ENCODE measurements at regions not wholly inside any gene's neighbourhood (a gene's known extent, or its start where the extent isn't known, plus 50 kb on each side); places are given as distances from the start of the nearest gene placed in this dataset.
"Not testable (repeated sequence)": the region's sequence is repeated elsewhere in the genome, so short reads cannot be mapped to it uniquely, and the experiment has no call there.

- no peak for FAIRE-seq
These were observed 54.4 kb upstream of the BMP4 start for GRCh38 chr14:54010981-54011380.

- FAIRE-seq = no peak
These were observed 66.4 kb upstream of the BMP4 start for GRCh38 chr14:54023027-54023426.

DNA sequence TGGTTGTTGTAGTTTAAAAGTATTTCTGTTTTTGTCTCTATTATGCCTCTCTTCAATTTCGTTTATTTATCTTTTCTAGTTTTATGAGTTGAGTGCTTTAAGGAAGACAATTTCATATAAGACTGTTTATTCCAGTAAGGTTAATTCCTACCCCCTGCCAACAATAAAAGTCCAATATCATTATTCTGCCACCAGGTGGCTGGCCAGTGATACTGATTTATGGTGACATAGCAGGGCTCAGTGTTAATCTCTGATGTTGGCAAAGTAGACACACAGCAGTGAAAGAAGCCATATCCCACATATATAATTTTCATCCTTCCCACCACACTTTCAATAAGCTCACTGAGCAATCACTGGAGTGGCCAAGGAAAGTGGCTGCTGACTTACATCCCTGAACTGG, 69.0 kb upstream of the BMP4 start:
- no peak for FAIRE-seq

GRCh38 chr14:54026671-54027070, 70.0 kb upstream of the BMP4 start:
- no peak for FAIRE-seq

DNA sequence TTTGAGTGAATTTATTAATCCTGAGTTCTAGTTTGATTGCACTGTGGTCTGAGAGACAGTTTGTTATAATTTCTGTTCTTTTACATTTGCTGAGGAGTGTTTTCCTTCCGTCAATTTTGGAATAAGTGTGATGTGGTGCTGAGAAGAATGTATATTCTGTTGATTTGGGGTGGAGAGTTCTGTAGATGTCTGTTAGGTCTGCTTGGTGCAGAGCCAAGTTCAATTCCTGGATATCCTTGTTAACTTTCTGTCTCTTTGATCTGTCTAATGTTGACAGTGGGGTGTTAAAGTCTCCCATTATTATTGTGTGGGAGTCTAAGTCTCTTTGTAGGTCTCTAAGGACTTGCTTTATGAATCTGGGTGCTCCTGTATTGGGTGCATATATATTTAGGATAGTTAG, 74.4 kb upstream of the BMP4 start:
- not testable (repeated sequence) for FAIRE-seq

- not testable (repeated sequence) for FAIRE-seq
These were observed 76.7 kb upstream of the BMP4 start for GRCh38 chr14:54033285-54033684.

DNA sequence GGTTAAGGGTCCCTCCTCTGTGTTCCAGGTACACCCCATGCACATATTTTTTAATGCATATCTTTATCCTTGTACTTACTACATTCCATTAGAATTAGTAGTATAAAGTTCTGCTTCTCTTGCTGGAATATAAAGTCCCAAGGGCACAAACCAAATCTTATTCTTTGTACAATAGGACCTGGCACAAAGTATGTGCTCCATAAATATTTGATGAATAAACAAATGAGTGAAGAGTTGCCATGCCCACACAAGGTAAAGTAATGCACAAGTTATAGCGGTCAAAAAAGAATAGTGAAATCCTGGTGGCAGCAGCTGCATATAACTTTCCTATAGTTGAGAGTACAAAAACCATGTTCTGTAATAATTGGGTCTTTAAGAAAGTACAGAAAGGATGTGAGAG, 82.1 kb upstream of the BMP4 start:
- FAIRE-seq = no peak

DNA sequence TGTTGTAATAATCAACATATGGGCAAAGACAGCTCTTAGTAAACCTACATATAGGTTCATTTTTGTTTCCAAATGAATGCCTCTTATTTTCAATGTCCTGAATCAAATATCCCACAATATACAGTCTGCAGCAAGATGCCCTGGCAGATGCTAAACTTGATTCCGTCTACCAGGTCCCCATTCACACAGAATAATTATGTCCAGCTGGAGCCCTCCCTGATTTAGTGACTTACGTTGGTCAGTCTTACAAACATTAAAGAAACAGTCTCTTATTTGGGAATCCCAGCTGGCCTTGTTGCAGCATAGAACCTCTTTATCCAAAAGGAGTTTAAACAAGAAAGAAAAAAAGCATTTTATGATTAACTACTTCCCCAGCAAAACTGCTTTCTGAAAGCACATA, 82.7 kb upstream of the BMP4 start:
- no peak for FAIRE-seq

GRCh38 chr14:54040846-54041245, 84.2 kb upstream of the BMP4 start:
- no peak for FAIRE-seq

GRCh38 chr14:54046250-54046649, 89.6 kb upstream of the BMP4 start:
- no peak for FAIRE-seq

DNA sequence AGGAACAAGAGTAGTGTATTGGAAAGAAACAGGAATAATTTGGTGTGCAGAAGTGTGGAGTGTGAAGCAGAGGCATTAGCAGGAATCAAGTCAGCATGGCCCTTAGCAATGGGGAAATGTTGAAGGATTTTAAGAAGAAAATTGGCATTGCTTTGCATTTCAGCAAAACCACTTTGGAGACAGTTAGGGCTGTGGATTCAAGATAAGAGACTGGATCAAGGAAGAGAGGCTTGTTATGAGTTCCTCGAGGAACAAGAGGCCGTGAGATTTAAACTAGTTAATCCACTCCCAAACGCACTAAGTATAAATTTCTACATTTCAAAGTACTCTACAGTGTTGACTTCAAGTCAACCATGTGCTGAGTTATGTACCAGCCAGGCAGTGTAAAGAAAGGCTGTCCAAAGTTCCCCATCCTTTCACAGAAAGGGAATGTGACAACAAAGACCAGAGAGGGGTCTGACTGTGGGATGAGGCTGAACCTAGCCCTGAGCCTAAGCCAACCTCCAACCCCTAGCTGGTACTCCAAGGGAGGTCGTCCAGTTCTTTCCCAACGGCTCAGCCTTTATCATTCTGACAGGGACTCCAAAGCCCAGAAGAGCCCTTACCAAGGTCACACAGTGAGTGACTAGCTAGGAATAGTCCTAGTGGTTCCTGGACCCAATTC, 91.2 kb upstream of the BMP4 start:
- FAIRE-seq = no peak

- no peak for FAIRE-seq
These were observed 91.7 kb upstream of the BMP4 start for GRCh38 chr14:54048311-54048710.

DNA sequence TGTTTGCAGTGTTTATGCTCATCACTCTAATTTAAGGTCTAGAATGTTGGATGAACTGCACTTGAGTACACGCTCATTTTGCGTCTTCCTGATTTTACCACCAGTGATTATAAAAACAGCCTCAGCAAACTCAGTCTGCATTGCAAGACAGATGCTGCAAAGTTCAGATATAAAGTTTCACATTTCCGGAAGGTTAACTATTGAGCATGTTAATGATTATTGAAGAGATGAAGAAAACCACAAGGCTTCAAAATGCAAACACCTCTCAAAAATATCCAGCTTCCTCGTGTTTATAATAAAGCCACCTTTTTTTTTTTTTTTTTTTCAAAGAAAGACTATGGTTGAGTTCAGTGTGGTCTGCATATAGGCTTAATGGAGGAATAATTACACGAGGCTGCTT, 92.1 kb upstream of the BMP4 start:
- FAIRE-seq = no peak

- no peak for FAIRE-seq
These were observed 94.1 kb upstream of the BMP4 start for GRCh38 chr14:54050759-54051158.

GRCh38 chr14:54052696-54053385, 96.2 kb upstream of the BMP4 start:
- FAIRE-seq = no peak

DNA sequence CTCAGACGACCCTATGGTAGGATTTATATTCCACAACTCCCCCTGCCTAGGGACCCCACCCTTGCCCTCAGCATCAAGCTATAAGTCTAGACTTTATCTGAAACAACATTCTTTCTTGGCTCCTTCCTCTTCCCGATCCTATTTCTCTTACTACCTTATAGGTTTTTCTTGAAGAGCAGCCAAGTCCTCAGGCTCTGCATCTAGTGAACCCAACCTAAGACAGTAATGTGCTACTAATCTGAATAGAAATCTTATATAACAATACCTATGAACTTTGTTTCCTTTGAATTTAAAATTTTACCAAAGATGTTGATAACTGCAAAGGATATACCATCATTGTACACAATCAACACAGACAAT, 96.7 kb upstream of the BMP4 start:
- FAIRE-seq = no peak

DNA sequence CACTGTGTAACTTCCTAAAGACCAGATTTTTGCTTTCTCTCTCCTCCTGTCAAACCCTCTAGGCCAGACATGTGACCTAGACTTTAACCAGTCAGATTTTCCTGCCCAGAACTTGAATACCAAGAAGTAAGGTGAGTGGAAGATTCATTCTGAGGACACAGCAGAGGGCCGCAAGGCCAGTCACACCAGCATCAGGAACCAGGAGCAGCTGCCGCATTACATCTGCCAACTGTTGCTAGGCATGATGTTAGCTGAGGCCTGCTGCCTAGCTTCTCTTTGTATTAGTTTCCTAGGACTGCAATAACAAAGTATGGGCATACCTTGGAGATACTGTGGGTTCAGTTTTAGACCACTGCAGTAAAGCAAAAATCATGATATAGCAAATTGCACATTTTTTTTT, 101.9 kb upstream of the BMP4 start:
- FAIRE-seq = no peak

DNA sequence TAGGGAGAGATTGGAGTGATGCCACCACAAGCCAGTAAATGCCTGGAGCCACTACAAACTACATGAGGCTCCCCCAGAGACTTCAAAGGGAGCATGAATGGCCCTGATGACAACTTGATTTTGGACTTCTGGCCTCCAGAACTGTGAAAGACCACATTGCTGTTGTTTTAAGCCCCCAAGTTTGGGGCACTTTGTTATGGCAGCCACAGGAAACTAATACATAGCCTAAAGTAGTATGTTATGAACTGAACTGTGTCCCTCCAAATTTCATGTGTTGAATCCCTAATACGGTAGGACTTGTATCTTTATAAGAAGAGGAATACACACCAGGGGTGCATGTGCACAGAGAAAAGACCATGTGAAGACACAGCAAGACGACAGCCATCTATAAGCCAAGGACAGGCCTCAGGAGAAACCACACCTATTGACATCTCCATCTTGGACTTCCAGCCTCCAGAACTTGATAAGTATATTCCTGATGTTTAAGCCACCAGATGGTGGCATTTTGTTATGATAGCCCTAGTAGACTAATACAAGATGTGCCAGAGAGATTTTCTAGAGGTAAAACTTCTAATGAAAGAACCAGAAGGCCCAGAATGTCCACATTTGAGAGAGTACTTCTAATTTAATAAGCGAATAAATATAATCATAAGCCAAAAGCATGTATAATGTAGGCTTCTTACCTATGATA, 127.1 kb upstream of the BMP4 start:
- no peak for FAIRE-seq

- no peak for FAIRE-seq
These were observed 128.7 kb upstream of the BMP4 start for GRCh38 chr14:54085232-54085761.

DNA sequence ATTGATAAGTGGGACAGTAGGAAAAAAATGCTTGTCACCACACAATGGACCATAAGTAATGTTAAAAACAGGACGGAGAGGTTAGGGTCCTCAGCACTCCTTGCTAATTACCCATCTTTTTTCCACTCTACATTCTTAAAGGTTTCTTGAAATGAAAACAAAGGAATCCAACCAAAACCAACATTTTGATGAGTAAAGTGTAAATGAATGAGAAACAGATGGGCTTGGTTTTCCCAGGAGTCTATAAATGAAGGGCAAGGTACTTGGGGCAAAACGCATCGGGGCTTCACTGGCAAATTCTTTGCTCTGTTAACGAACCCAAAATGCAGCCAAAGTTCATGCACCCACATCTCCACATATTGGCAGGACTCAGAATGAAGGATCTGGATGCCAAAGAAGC, 129.2 kb upstream of the BMP4 start:
- no peak for FAIRE-seq

- FAIRE-seq = no peak
These were observed 130.1 kb upstream of the BMP4 start for GRCh38 chr14:54086767-54087166.

DNA sequence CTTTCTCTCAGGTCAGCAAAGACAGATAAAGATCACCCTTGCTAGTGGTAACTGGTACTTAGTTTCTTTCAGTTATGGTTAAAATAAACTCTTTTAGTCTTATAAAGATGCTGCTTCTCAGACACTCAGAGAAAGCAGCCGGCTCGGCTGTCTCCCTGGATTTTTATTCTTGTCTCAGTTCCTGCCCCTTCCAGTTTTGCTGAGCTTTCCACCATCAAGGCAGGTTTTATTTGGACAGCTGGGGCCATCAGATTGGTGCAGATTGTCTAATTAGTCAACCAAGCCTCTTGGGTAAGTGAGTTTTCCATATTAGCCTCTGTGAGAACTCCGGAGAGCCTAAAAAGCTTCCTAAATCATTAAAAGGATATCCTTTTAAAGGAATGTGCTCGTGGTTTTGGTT, 130.8 kb upstream of the BMP4 start:
- FAIRE-seq = no peak

DNA sequence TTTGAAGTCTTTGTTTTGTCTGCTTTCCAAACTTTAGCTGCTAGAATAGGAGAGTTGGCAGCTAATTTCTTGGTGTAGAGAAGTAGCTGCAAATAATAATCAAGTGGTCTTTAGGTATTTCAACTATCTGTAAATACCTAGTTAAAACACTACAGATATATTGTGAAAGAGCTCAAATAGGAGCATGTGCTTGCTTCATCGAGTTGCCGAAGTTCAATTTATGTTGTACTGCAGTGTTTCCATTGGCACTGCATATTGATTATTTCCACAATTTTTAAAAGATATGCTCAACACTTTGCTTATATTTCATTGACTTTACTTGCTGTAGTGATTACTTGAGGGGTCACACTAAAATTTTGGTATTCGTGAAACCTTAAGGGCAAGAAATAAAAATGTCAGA, 131.6 kb upstream of the BMP4 start:
- FAIRE-seq = no peak

DNA sequence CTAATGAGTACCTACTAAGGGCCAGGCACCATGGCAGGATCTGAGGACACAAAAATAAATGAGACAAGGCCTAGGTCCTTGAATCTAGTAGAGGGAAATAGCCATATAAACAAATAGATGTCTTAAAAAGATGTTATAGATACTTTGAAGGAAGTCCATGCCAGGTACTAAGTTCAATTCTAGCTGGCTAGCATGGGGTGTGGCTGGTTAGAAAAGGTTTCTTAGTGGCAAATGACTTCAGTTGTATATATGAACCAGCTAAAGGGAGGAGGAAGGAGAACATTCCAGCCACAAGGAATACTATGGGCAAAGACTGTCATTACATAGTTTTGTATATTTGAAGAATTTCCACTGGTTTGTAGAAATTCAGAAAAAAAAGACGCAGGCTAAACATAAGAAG, 133.6 kb upstream of the BMP4 start:
- FAIRE-seq = no peak

Data from TTC549 (cell line).